GM12878 (cell line): ENCODE measurements at regions not wholly inside any gene's neighbourhood (a gene's known extent, or its start where the extent isn't known, plus 50 kb on each side); places are given as distances from the start of the nearest gene placed in this dataset.
A peak's percentile ranks its signal among the peaks of the same experiment; 100 is the strongest.

Experiments
- ATAC-seq: fragments of 200-7000 bp; cut with Tn5 transposase; 3 replicates; pipeline ENCODE4 v1.9.1; 2020; ENCODE audit warnings: mild to moderate bottlenecking, moderate library complexity
- BruUV-seq: library from RNA; stranded (reverse); fragments of 400-500 nt; replicated peaks from 2 replicates; lab custom pipeline; 2021; lab: Mats Ljungman, UMichigan
- CTCF ChIA-PET: fragments of 300-600 bp; sonication (Branson Sonifier 250); formaldehyde crosslinking; extraction: SDS; loops from one replicate; lab custom pipeline; 2021; ENCODE audit warnings: inconsistent platforms; lab: Yijun Ruan, JAX
- POLR2A ChIA-PET: fragments of 350-600 bp; formaldehyde crosslinking; extraction: SDS; loops from one replicate; lab custom pipeline; 2021; ENCODE audit warnings: inconsistent platforms; lab: Charles Lee
- RAD21 ChIA-PET: fragments of 300-600 bp; sonication (Branson Sonifier 250); formaldehyde crosslinking; loops from one replicate; lab custom pipeline; 2023; ENCODE audit warnings: antibody characterized with exemption; ENCODE audit not compliant: unreplicated experiment; lab: Charles Lee
- SMC1A ChIA-PET: fragments of 300-600 bp; sonication (Branson Sonifier 250); formaldehyde crosslinking; loops from one replicate; lab custom pipeline; 2023; ENCODE audit not compliant: unreplicated experiment, uncharacterized antibody; lab: Charles Lee
- DNase-seq: peaks from one replicate; pipeline ENCODE4 v3.0.0-alpha.2; 2011; ENCODE audit warnings: low read depth, low spot score
- FAIRE-seq: peaks from 3 replicates; lab custom pipeline; 2011; peaks lifted over from hg19 to GRCh38; lab: Jason Lieb, UNC
- H2AFZ ChIP-seq: 2 replicates; pipeline ENCODE4 v1.6.0; 2011; ENCODE audit warnings: low read depth, low read length, control low read depth; ENCODE audit not compliant: control insufficient read depth
- H3K27ac ChIP-seq: 2 replicates; pipeline ENCODE4 v1.5.1; 2011; ENCODE audit warnings: control low read depth; ENCODE audit not compliant: control insufficient read depth, insufficient read depth
- H3K27me3 ChIP-seq, 2 experiments: replicated peaks in 1 of 2; 2 replicates each; pipeline versions ENCODE4 v1.6.0 to v1.6.1; 2011; ENCODE audit warnings: low read length in 1 of 2; ENCODE audit not compliant: control insufficient read depth in 2 of 2, insufficient read depth in 2 of 2
- H3K36me3 ChIP-seq, 2 experiments: 2 replicates each; pipeline ENCODE4 v1.5.1; 2011; ENCODE audit warnings: low read length in 1 of 2; ENCODE audit not compliant: control insufficient read depth in 2 of 2, insufficient read depth in 2 of 2
- H3K4me1 ChIP-seq: 2 replicates; pipeline ENCODE4 v1.6.1; 2011; ENCODE audit warnings: mild to moderate bottlenecking, low read length, moderate library complexity, mixed read lengths; ENCODE audit not compliant: control insufficient read depth, insufficient read depth
- H3K4me2 ChIP-seq: 2 replicates; pipeline ENCODE4 v1.6.0; 2011; ENCODE audit warnings: control low read depth; ENCODE audit not compliant: control insufficient read depth, insufficient read depth
- H3K4me3 ChIP-seq: fragments of 200-600 bp; sonication (generic); 2 replicates; pipeline ENCODE4 v1.5.1; 2016
- H3K79me2 ChIP-seq: 2 replicates; pipeline ENCODE4 v1.6.0; 2011; ENCODE audit warnings: low read length; ENCODE audit not compliant: control insufficient read depth, insufficient read depth
- H3K9ac ChIP-seq: 2 replicates; pipeline ENCODE4 v1.8.0; 2011; ENCODE audit warnings: low read length, control low read depth, mixed read lengths; ENCODE audit not compliant: control insufficient read depth, insufficient read depth
- H3K9me3 ChIP-seq: replicated peaks from 3 replicates; pipeline ENCODE4 v1.5.1; 2011; ENCODE audit warnings: mild to moderate bottlenecking, low read length; ENCODE audit not compliant: control insufficient read depth, insufficient read depth
- H4K20me1 ChIP-seq: 2 replicates; pipeline ENCODE4 v1.6.0; 2011; ENCODE audit not compliant: control insufficient read depth, insufficient read depth
- BHLHE40 ChIP-seq, 2 experiments: fragments of 450-650 bp in 1 of 2; IDR thresholded peaks; 2 replicates each; pipeline ENCODE4 v1.6.1; 2011 to 2017; ENCODE audit warnings: low read depth in 2 of 2, borderline replicate concordance in 1 of 2, improper control_type of control experiment in 1 of 2, low read length in 1 of 2, mild to moderate bottlenecking in 1 of 2
- CBX3 ChIP-seq: fragments of 200-600 bp; sonication (generic); IDR thresholded peaks from 2 replicates; pipeline ENCODE4 v1.6.1; 2016; ENCODE audit warnings: low read depth, borderline replicate concordance
- DPF2 ChIP-seq: fragments of 450-650 bp; IDR thresholded peaks from 2 replicates; pipeline ENCODE4 v1.6.1; 2017; ENCODE audit warnings: mild to moderate bottlenecking
- HDAC2 ChIP-seq: fragments of 200-600 bp; sonication (generic); IDR thresholded peaks from 2 replicates; pipeline ENCODE4 v1.6.1; 2017
- MTA3 ChIP-seq: IDR thresholded peaks from 2 replicates; pipeline ENCODE4 v1.6.1; 2012; ENCODE audit warnings: low read length, inconsistent platforms, borderline replicate concordance
- PML ChIP-seq: IDR thresholded peaks from 2 replicates; pipeline ENCODE4 v1.6.1; 2012; ENCODE audit warnings: low read length, inconsistent platforms
- POU2F2 ChIP-seq: IDR thresholded peaks from 3 replicates; pipeline ENCODE4 v1.6.1; 2011; ENCODE audit warnings: low read depth, mild to moderate bottlenecking, low read length, borderline replicate concordance
- RB1 ChIP-seq: fragments of 450-650 bp; formaldehyde crosslinking; IDR thresholded peaks from 2 replicates; pipeline ENCODE4 v1.6.1; 2017; ENCODE audit warnings: mild to moderate bottlenecking, borderline replicate concordance
- SPI1 ChIP-seq: IDR thresholded peaks from 2 replicates; pipeline ENCODE4 v1.6.1; 2011; ENCODE audit warnings: low read depth, mild to moderate bottlenecking, low read length, moderate library complexity, borderline replicate concordance; ENCODE audit not compliant: insufficient read depth
- TCF3 ChIP-seq: IDR thresholded peaks from 2 replicates; pipeline ENCODE4 v1.6.1; 2012; ENCODE audit warnings: low read depth, mild to moderate bottlenecking, low read length, borderline replicate concordance; ENCODE audit not compliant: insufficient read depth
- YBX1 ChIP-seq: fragments of 450-650 bp; IDR thresholded peaks from 2 replicates; pipeline ENCODE4 v1.6.1; 2016; ENCODE audit warnings: antibody characterized with exemption
- YY1 ChIP-seq: IDR thresholded peaks from 2 replicates; pipeline ENCODE4 v1.6.1; 2011; ENCODE audit warnings: low read depth, mild to moderate bottlenecking, low read length
- ZNF24 ChIP-seq: fragments of 450-650 bp; IDR thresholded peaks from 2 replicates; pipeline ENCODE4 v1.6.1; 2017; ENCODE audit warnings: antibody characterized with exemption, mild to moderate bottlenecking
- WGBS: methylation state at CpG from one replicate; pipeline ENCODE4 v1.1.6; 2016; ENCODE audit warnings: low lambda C conversion rate; ENCODE audit not compliant: insufficient replicate concordance, insufficient coverage; ENCODE audit errors: missing lambda C conversion rate; 5-methylcytosine and 5-hydroxymethylcytosine counted together
- in situ Hi-C: fragments of 300-500 bp; cut with MboI; formaldehyde crosslinking; loops from 9 replicates; pipeline ENCODE4 v1.14.3; 2018; ENCODE audit warnings: mixed read lengths
- intact Hi-C: fragments of 100-400 bp; cut with micrococcal nuclease; formaldehyde crosslinking; loops from one replicate; pipeline ENCODE4 v1.14.2; 2022; ENCODE audit not compliant: unreplicated experiment
- TF ChIP-seq, protein P1 (sequence below): IDR thresholded peaks from 2 replicates; pipeline ENCODE4 v1.6.1; 2011; ENCODE audit warnings: borderline replicate concordance, low read depth, mild to moderate bottlenecking, moderate library complexity, low read length; ENCODE audit not compliant: insufficient read depth, poor library complexity, severe bottlenecking

DNA sequence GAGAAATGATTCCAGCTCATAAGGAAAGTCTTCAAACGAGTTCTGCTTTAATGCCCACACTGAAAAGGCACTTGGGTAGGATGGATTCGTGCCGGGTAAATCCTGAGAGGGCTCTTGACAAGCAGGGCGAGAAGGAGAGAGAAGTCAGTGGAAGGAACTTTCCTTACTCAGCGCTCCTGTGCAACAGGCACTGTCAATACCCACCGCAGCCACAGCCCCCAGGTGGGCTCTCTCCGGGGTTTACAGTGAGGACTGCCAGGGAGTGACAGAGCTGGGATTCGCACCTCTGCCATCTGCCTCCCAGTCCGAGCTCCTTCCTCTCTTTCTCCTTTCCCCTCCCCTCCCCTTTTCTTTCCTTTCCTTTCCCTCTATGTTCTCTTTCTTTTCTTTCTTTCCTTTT lies 118.7 kb downstream of the BEGAIN start:
- H4K20me1 ChIP-seq = no peaks in the 10 kb centered on the region
- intact Hi-C loops = no loop called here
- no peak for TF ChIP-seq PML
- TF ChIP-seq, all 136 proteins: peak for 0
- H3K27me3 ChIP-seq = no peaks in the 10 kb centered on the region
- H3K36me3 ChIP-seq = no peaks in the 10 kb centered on the region
- no peak for FAIRE-seq
- no peak for DNase-seq
- in situ Hi-C loops = no loop called here
- ChIA-PET SMC1A (interaction anchor here (1.0 to 1.4 kb wide), 2 partner anchors 11 to 13 kb away, joined by 4 to 6 read pairs; no protein-coding TSS in a partner anchor), RAD21 (no interaction called here), CTCF (interaction anchor here (1.4 kb wide), 1 partner anchor 177 kb away, joined by 4 read pairs; no protein-coding TSS in a partner anchor), POLR2A (interaction anchor here (0.5 kb wide), 1 partner anchor 22 kb away, joined by 5 read pairs; no protein-coding TSS in a partner anchor)
- no peak overlapping the region for H3K27ac ChIP-seq
- ATAC-seq = no peak
- H3K4me2 ChIP-seq = no peak overlapping the region
- no peak overlapping the region for H3K9ac ChIP-seq
- H3K9me3 ChIP-seq = no peaks in the 10 kb centered on the region
- H3K4me1 ChIP-seq = no peaks in the 10 kb centered on the region
- H3K4me3 ChIP-seq = no peak overlapping the region
- no peaks in the 10 kb centered on the region for H3K79me2 ChIP-seq
- no peak overlapping the region for H2AFZ ChIP-seq
- no TSS peak for BruUV-seq
- 64% methylated on average over 9 of the region's 9 CpGs for WGBS

DNA sequence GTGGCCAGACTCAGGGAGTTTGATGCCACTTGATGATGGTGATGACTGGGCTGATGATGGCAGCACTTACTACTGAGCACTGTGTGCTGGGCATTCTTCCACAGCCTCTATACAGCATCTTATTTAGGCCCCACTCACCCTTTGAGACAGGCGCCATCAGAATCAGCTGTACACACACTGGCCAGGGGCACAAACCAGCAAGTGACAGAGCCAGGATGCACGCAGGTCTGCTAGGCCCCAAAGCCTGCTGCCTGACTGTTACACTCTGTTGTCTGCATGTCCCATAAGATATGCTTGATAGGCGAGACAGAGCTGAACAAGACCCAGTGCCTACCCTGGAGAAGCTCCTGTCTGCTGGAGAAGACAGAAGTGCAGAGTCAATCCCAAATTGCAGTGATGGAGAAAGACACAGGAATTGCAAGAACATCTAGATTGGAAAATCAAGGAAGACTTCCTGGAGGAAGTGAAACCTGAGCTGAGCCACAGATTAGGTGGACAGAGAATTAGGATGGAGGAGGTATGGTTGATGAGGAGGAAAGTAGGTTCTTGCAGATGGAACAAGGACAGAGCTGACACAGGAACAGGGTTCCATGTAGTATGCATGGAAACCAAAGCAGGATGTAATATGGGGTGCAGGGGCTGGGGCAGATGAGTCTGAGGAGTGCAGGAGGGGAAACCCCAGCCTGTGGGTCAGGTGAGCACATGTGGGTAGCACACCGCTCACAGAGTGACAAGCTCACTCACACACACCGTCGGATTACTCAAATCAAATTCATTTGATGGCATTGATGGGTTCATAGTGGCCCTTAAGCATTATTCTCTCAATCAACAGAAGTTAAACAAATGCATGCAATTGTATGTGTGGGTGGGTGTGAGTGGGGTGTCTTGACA lies 117.3 kb downstream of the BEGAIN start:
- 58% methylated on average over 6 of the region's 6 CpGs for WGBS
- no peak for TF ChIP-seq YBX1
- TF ChIP-seq, protein P1, sequence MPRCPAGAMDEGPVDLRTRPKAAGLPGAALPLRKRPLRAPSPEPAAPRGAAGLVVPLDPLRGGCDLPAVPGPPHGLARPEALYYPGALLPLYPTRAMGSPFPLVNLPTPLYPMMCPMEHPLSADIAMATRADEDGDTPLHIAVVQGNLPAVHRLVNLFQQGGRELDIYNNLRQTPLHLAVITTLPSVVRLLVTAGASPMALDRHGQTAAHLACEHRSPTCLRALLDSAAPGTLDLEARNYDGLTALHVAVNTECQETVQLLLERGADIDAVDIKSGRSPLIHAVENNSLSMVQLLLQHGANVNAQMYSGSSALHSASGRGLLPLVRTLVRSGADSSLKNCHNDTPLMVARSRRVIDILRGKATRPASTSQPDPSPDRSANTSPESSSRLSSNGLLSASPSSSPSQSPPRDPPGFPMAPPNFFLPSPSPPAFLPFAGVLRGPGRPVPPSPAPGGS = peak; percentile 17
- TF ChIP-seq MTA3 = no peak
- TF ChIP-seq RB1 = no peak
- TF ChIP-seq ZNF24 = no peak
- no peak for TF ChIP-seq POU2F2
- peak in 1 of 2 experiments; percentile 14; a peak in 1 of 4 replicates for TF ChIP-seq BHLHE40 (IDR thresholded peaks at IDR 0.05; ENCODE audit: borderline replicate concordance in 1 of 2, low read depth in 2 of 2, low read length in 1 of 2)
- TF ChIP-seq DPF2 = no peak
- TF ChIP-seq TCF3 = 0 out of 2 replicates have a peak, but pooled peaks have one; percentile 7
- no peak for TF ChIP-seq CBX3
- TF ChIP-seq YY1 = no peak
- TF ChIP-seq SPI1 = 0 out of 2 replicates have a peak, but pooled peaks have one; percentile 5
- TF ChIP-seq HDAC2 = no peak
- TF ChIP-seq, all 136 proteins: peak for 4
- Histone ChIP-seq H3K4me3 (no peak overlapping the region), H4K20me1 (no peaks in the 10 kb centered on the region), H3K27me3 (no peaks in the 10 kb centered on the region), H2AFZ (no peak overlapping the region), H3K4me2 (no peak overlapping the region), H3K36me3 (no peaks in the 10 kb centered on the region), H3K27ac (no peak overlapping the region), H3K79me2 (no peaks in the 10 kb centered on the region), H3K9me3 (no peaks in the 10 kb centered on the region), H3K4me1 (no peaks in the 10 kb centered on the region), H3K9ac (no peak overlapping the region)
- no TSS peak for BruUV-seq
- DNase-seq (no peak), FAIRE-seq (no peak), ATAC-seq (no peak)
- in situ Hi-C loops (no loop called here), intact Hi-C loops (no loop called here)
- ChIA-PET POLR2A (no interaction called here), SMC1A (interaction anchor here (0.6 kb wide), 1 partner anchor 913 kb away, joined by 3 read pairs; no protein-coding TSS in a partner anchor), RAD21 (no interaction called here), CTCF (interaction anchor here (1.1 kb wide), 1 partner anchor 35 kb away, joined by 3 read pairs; no protein-coding TSS in a partner anchor)
